GM23338 (cell line): ENCODE measurements at regions not wholly inside any gene's neighbourhood (a gene's known extent, or its start where the extent isn't known, plus 50 kb on each side); places are given as distances from the start of the nearest gene placed in this dataset.
"Not testable (repeated sequence)": the region's sequence is repeated elsewhere in the genome, so short reads cannot be mapped to it uniquely, and the experiment has no call there.

ENCODE experiments used
- ATAC-seq: fragments of 200-7000 bp; cut with Tn5 transposase; 3 replicates; pipeline ENCODE4 v1.9.1; 2020
- DNase-seq: peaks from one replicate; pipeline ENCODE4 v3.0.0-alpha.2; 2015; ENCODE audit warnings: low spot score
- H2AFZ ChIP-seq: fragments of 200-600 bp; sonication (generic); 2 replicates; pipeline ENCODE4 v1.8.0; 2016; ENCODE audit warnings: antibody characterized with exemption, mild to moderate bottlenecking, moderate library complexity
- H3F3A ChIP-seq: fragments of 200-600 bp; sonication (generic); replicated peaks from 2 replicates; pipeline ENCODE4 v1.8.0; 2017; ENCODE audit warnings: antibody characterized with exemption, mixed run types, low read depth
- H3K27ac ChIP-seq: fragments of 200-600 bp; sonication (generic); 2 replicates; pipeline ENCODE4 v1.6.1; 2016; ENCODE audit warnings: low read depth
- H3K27me3 ChIP-seq: fragments of 200-600 bp; sonication (generic); 2 replicates; pipeline ENCODE4 v1.8.0; 2016; ENCODE audit warnings: mild to moderate bottlenecking, mixed run types, moderate library complexity; ENCODE audit not compliant: insufficient read depth
- H3K36me3 ChIP-seq: fragments of 200-600 bp; sonication (generic); 2 replicates; pipeline ENCODE4 v1.8.0; 2016; ENCODE audit warnings: mild to moderate bottlenecking; ENCODE audit not compliant: insufficient read depth
- H3K4me1 ChIP-seq: fragments of 200-600 bp; sonication (generic); 2 replicates; pipeline ENCODE4 v1.8.0; 2016; ENCODE audit warnings: mild to moderate bottlenecking, moderate library complexity; ENCODE audit not compliant: insufficient read depth
- H3K4me2 ChIP-seq: fragments of 200-600 bp; sonication (generic); 2 replicates; pipeline ENCODE4 v1.7.1; 2017; ENCODE audit warnings: mixed run types
- H3K4me3 ChIP-seq: fragments of 200-600 bp; sonication (generic); 2 replicates; pipeline ENCODE4 v1.6.1; 2016; ENCODE audit warnings: mixed run types
- H3K79me2 ChIP-seq: fragments of 200-600 bp; sonication (generic); replicated peaks from 2 replicates; pipeline ENCODE4 v1.8.0; 2017; ENCODE audit warnings: mild to moderate bottlenecking; ENCODE audit not compliant: insufficient read depth
- H3K9me2 ChIP-seq: fragments of 200-600 bp; sonication (generic); 2 replicates; pipeline ENCODE4 v1.8.0; 2017; ENCODE audit not compliant: insufficient read depth
- H4K20me1 ChIP-seq: fragments of 200-600 bp; sonication (generic); replicated peaks from 2 replicates; pipeline ENCODE4 v1.8.0; 2017; ENCODE audit warnings: mild to moderate bottlenecking; ENCODE audit not compliant: insufficient read depth
- H3K27ac Mint-ChIP-seq: 2 replicates; pipeline ENCODE4 v1.8.0; 2020; ENCODE audit warnings: inconsistent platforms, mild to moderate bottlenecking, moderate library complexity, mixed read lengths
- H3K27me3 Mint-ChIP-seq: 3 replicates; pipeline ENCODE4 v1.8.0; 2022; ENCODE audit warnings: low read depth, mild to moderate bottlenecking, moderate library complexity, mixed read lengths, inconsistent platforms; ENCODE audit not compliant: insufficient read depth, poor library complexity
- H3K36me3 Mint-ChIP-seq: 3 replicates; pipeline ENCODE4 v1.8.0; 2021; ENCODE audit warnings: low read depth, mild to moderate bottlenecking, inconsistent platforms, moderate library complexity, mixed read lengths
- H3K4me1 Mint-ChIP-seq: 3 replicates; pipeline ENCODE4 v1.8.0; 2020; ENCODE audit warnings: mild to moderate bottlenecking, inconsistent platforms, mixed read lengths
- H3K4me3 Mint-ChIP-seq: 3 replicates; pipeline ENCODE4 v1.8.0; 2021; ENCODE audit warnings: moderate library complexity, mild to moderate bottlenecking, inconsistent platforms, mixed read lengths
- H3K9me3 Mint-ChIP-seq: 3 replicates; pipeline ENCODE4 v1.8.0; 2020; ENCODE audit warnings: moderate library complexity, mild to moderate bottlenecking, inconsistent platforms, mixed read lengths
- CREB1 ChIP-seq: fragments of 250-450 bp; sonication (Bioruptor Pico); IDR thresholded peaks from 2 replicates; pipeline ENCODE4 v1.5.0; 2020; ENCODE audit warnings: low read depth, mild to moderate bottlenecking, moderate library complexity
- CTCF ChIP-seq, 2 experiments: fragments of 200-600 bp in 1 of 2; sonication (generic) in 1 of 2; conservative IDR thresholded peaks; 2 replicates each; pipeline versions ENCODE4 v1.5.1 to v1.6.1; 2016 to 2017; ENCODE audit warnings: antibody characterized with exemption in 2 of 2, low read depth in 2 of 2, mild to moderate bottlenecking in 2 of 2, moderate library complexity in 1 of 2
- EZH2 ChIP-seq: fragments of 200-600 bp; sonication (generic); IDR thresholded peaks from one replicate; pipeline ENCODE4 v1.8.0; 2017; ENCODE audit warnings: antibody characterized with exemption, mild to moderate bottlenecking, low read depth; ENCODE audit not compliant: unreplicated experiment
- EZH2phosphoT487 ChIP-seq: fragments of 200-600 bp; sonication (generic); IDR thresholded peaks from one replicate; pipeline ENCODE4 v1.8.1; 2018; ENCODE audit warnings: antibody characterized with exemption; ENCODE audit not compliant: unreplicated experiment
- JUNB ChIP-seq: IDR thresholded peaks from one replicate; pipeline ENCODE4 v1.6.1; 2016; ENCODE audit warnings: antibody characterized with exemption; ENCODE audit not compliant: unreplicated experiment
- POLR2AphosphoS5 ChIP-seq: IDR thresholded peaks from 2 replicates; pipeline ENCODE4 v1.6.1; 2016; ENCODE audit warnings: antibody characterized with exemption, low read depth
- REST ChIP-seq: IDR thresholded peaks from one replicate; pipeline ENCODE4 v1.6.1; 2018; ENCODE audit warnings: antibody characterized with exemption; ENCODE audit not compliant: unreplicated experiment
- ZNF114 ChIP-seq: fragments of 250-450 bp; sonication (Bioruptor Pico); IDR thresholded peaks from 2 replicates; pipeline ENCODE4 v1.5.0; 2020; ENCODE audit warnings: mild to moderate bottlenecking, moderate library complexity
- ZNF331 ChIP-seq: fragments of 250-450 bp; sonication (Bioruptor Pico); IDR thresholded peaks from 2 replicates; pipeline ENCODE4 v1.5.0; 2020; ENCODE audit warnings: low read depth, mild to moderate bottlenecking, moderate library complexity

DNA sequence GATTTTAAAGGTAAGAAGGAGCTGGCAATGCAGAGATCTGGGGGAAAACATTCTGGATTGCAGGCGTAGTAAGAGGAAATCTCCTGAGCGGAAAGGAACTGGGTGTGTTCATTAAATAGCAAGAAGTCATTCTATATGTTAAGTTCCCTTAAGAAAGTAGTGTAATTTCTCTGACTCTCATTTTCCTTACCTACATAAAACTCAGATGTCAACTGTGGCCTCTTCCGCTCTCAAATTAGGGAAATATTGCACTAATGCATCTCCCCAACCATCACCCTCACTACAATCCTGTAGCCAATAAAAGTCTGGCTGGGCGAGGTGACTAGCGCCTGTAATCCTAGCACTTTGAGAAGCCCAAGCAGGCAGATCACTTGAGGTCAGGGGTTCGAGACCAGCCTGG is 89.0 kb upstream of the CDC42EP3 start:
- H3K4me1 ChIP-seq = no peaks in the 10 kb centered on the region
- H3K36me3 ChIP-seq = no peaks in the 10 kb centered on the region
- no peaks in the 10 kb centered on the region for H3K36me3 Mint-ChIP-seq
- H3K27ac Mint-ChIP-seq = no peak overlapping the region
- no peaks in the 10 kb centered on the region for H3K27me3 ChIP-seq
- H3K9me3 Mint-ChIP-seq = no peaks in the 10 kb centered on the region
- ATAC-seq (no peak), DNase-seq (no peak)
- H3K27me3 Mint-ChIP-seq = peaks cover 2% of the 10 kb centered on the region
- H3F3A ChIP-seq = no peaks in the 10 kb centered on the region
- H3K4me3 Mint-ChIP-seq = no peak overlapping the region
- H3K27ac ChIP-seq = no peak overlapping the region
- no peak overlapping the region for H3K4me3 ChIP-seq
- TF ChIP-seq POLR2AphosphoS5 (no peak), ZNF331 (no peak), CREB1 (CRISPR knock-in tag) (no peak), REST (no peak), EZH2 (no peak), EZH2phosphoT487 (no peak)
- no peaks in the 10 kb centered on the region for H4K20me1 ChIP-seq
- no peak overlapping the region for H3K4me2 ChIP-seq
- peaks cover 6% of the 10 kb centered on the region; the same call in 2 of the 3 replicates for H3K4me1 Mint-ChIP-seq
- no peaks in the 10 kb centered on the region for H3K79me2 ChIP-seq
- no peak overlapping the region for H2AFZ ChIP-seq
- H3K9me2 ChIP-seq = no peaks in the 10 kb centered on the region

GRCh38 chr2:37762281-37762680 is 90.8 kb upstream of the CDC42EP3 start:
- not testable (repeated sequence) for H3K9me2 ChIP-seq, H3K27me3 ChIP-seq, H3K4me2 ChIP-seq, H3K27ac Mint-ChIP-seq, H3K36me3 Mint-ChIP-seq, H3K27me3 Mint-ChIP-seq, H2AFZ ChIP-seq, H3K4me1 Mint-ChIP-seq, H3K4me3 ChIP-seq, H3K4me3 Mint-ChIP-seq, H3K79me2 ChIP-seq, H3F3A ChIP-seq, H3K27ac ChIP-seq, H4K20me1 ChIP-seq, DNase-seq, H3K36me3 ChIP-seq, H3K4me1 ChIP-seq, ATAC-seq, H3K9me3 Mint-ChIP-seq

DNA sequence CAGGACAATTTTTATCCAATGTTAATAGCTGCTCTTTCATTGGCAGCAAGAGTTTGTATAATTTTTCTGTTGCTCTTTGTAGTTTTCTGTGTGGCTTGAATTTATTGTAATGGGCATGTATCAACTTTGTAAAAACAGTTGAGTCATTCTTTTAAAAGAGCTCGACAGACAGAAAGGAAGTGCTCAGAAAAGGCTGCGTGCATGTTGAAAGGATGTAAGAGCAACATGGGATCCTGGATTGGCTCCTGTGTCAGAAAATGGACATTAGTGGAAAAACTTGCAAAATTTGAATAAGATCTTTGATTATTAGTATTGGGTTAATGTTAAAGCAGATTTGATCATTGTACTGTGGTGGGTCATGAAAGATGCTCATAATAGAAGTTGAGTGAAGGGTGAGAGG is 93.3 kb upstream of the CDC42EP3 start:
- no peak overlapping the region for H3K4me3 ChIP-seq
- no peaks in the 10 kb centered on the region for H3K9me3 Mint-ChIP-seq
- H3K27ac ChIP-seq = no peak overlapping the region
- H2AFZ ChIP-seq = no peak overlapping the region
- peaks cover 6% of the 10 kb centered on the region; the same call in 2 of the 3 replicates for H3K4me1 Mint-ChIP-seq
- H3K36me3 Mint-ChIP-seq = no peaks in the 10 kb centered on the region
- no peaks in the 10 kb centered on the region for H3K4me1 ChIP-seq
- no peak for DNase-seq
- H3K9me2 ChIP-seq = no peaks in the 10 kb centered on the region
- no peak overlapping the region for H3K4me2 ChIP-seq
- no peaks in the 10 kb centered on the region for H3K79me2 ChIP-seq
- no peaks in the 10 kb centered on the region for H3K27me3 ChIP-seq
- no peak overlapping the region for H3K27ac Mint-ChIP-seq
- H3K36me3 ChIP-seq = no peaks in the 10 kb centered on the region
- peaks cover 2% of the 10 kb centered on the region for H3K27me3 Mint-ChIP-seq
- H3K4me3 Mint-ChIP-seq = no peak overlapping the region
- H3F3A ChIP-seq = no peaks in the 10 kb centered on the region
- no peaks in the 10 kb centered on the region for H4K20me1 ChIP-seq
- no peak for ATAC-seq
- no peak for TF ChIP-seq ZNF114 (CRISPR knock-in tag)
- TF ChIP-seq CTCF (conservative IDR thresholded peaks at IDR 0.05; ENCODE audit: low read depth in 2 of 2) = no peak
- no peak for TF ChIP-seq CREB1 (CRISPR knock-in tag)
- no peak for TF ChIP-seq JUNB
- TF ChIP-seq EZH2phosphoT487 = no peak
- no peak for TF ChIP-seq REST
